SH-SY5Y (cell line): ENCODE measurements at regions not wholly inside any gene's neighbourhood (a gene's known extent, or its start where the extent isn't known, plus 50 kb on each side); places are given as distances from the start of the nearest gene placed in this dataset.

ENCODE experiments used
- GATA2 ChIP-seq: IDR thresholded peaks from 2 replicates; pipeline ENCODE4 v1.6.1; 2011; ENCODE audit warnings: mild to moderate bottlenecking, low read depth, low read length
- GATA3 ChIP-seq: IDR thresholded peaks from 2 replicates; pipeline ENCODE4 v1.6.1; 2011; ENCODE audit warnings: low read depth, mild to moderate bottlenecking, low read length, moderate library complexity

GRCh38 chr21:28136656-28137255 lies 855.9 kb downstream of the LTN1 start:
- TF ChIP-seq GATA2 (no peak), GATA3 (no peak)
